ENCODE measurements at regions not wholly inside any gene's neighbourhood (a gene's known extent, or its start where the extent isn't known, plus 50 kb on each side); places are given as distances from the start of the nearest gene placed in this dataset.

GRCh38 chr2:133937669-133938068, 316.2 kb upstream of the MGAT5 start:
- Histone ChIP-seq H3K4me3 (ENCODE audit: low read length) (no peak overlapping the region), H3K27ac (ENCODE audit: low read depth, low read length) (no peak overlapping the region), H3K4me2 (ENCODE audit: low read length) (no peak overlapping the region), H3K36me3 (ENCODE audit: control insufficient read depth, low read length) (no peaks in the 10 kb centered on the region), H3K27me3 (ENCODE audit: control insufficient read depth, low read length) (no peaks in the 10 kb centered on the region; the same call in 1 of the 2 replicates), H3K9me2 (replicated peaks; ENCODE audit: control insufficient read depth, low read length) (no peaks in the 10 kb centered on the region), H3K4me1 (ENCODE audit: control insufficient read depth, low read length) (no peaks in the 10 kb centered on the region), H3K79me2 (ENCODE audit: control insufficient read depth, low read length) (no peaks in the 10 kb centered on the region), H4K20me1 (ENCODE audit: control insufficient read depth, insufficient read depth, low read depth, low read length) (no peaks in the 10 kb centered on the region), H3K9me3 (ENCODE audit: control insufficient read depth, insufficient read depth, low read length) (no peaks in the 10 kb centered on the region), H3F3A (ENCODE audit: control insufficient read depth, insufficient read depth) (no peaks in the 10 kb centered on the region)
- TF ChIP-seq EZH2phosphoT487 (IDR thresholded peaks at IDR 0.05; ENCODE audit: borderline replicate concordance, low read length) (no peak), CTCF (IDR thresholded peaks at IDR 0.05; ENCODE audit: low read depth, low read length, poor library complexity, severe bottlenecking) (no peak)

GRCh38 chr2:133940134-133940533, 313.7 kb upstream of the MGAT5 start:
- Histone ChIP-seq H3K4me1 (ENCODE audit: control insufficient read depth, low read length) (no peaks in the 10 kb centered on the region), H3K36me3 (ENCODE audit: control insufficient read depth, low read length) (no peaks in the 10 kb centered on the region), H3K9me3 (ENCODE audit: control insufficient read depth, insufficient read depth, low read length) (no peaks in the 10 kb centered on the region), H3K9me2 (replicated peaks; ENCODE audit: control insufficient read depth, low read length) (no peaks in the 10 kb centered on the region), H3K4me2 (ENCODE audit: low read length) (no peak overlapping the region), H3K4me3 (ENCODE audit: low read length) (no peak overlapping the region), H3K79me2 (ENCODE audit: control insufficient read depth, low read length) (no peaks in the 10 kb centered on the region), H3K27ac (ENCODE audit: low read depth, low read length) (no peak overlapping the region), H3K27me3 (ENCODE audit: control insufficient read depth, low read length) (no peaks in the 10 kb centered on the region; the same call in 1 of the 2 replicates), H4K20me1 (ENCODE audit: control insufficient read depth, insufficient read depth, low read depth, low read length) (no peaks in the 10 kb centered on the region), H3F3A (ENCODE audit: control insufficient read depth, insufficient read depth) (no peaks in the 10 kb centered on the region)
- TF ChIP-seq EZH2phosphoT487 (IDR thresholded peaks at IDR 0.05; ENCODE audit: borderline replicate concordance, low read length): no peak
- TF ChIP-seq CTCF (IDR thresholded peaks at IDR 0.05; ENCODE audit: low read depth, low read length, poor library complexity, severe bottlenecking): no peak

DNA sequence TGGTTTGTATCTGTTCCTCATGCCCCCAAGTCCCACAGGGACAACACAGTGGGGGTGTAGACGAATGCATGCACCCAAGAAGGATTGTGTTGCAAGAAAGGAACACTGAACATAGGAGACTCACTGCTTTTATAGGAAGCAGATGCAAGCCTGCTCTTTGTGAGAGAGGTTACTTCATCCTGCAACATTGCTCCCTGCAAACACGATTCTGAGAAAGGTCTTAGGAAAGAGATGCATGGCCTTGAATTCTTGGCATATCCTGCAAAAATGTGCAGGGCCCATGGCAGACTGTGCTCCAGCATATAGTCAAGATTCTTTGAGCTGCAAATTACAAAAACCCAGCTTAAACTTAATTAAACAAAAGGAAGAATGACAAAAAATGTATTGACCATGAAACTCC, 312.2 kb upstream of the MGAT5 start:
- TF ChIP-seq EZH2phosphoT487 (IDR thresholded peaks at IDR 0.05; ENCODE audit: borderline replicate concordance, low read length) (no peak), CTCF (IDR thresholded peaks at IDR 0.05; ENCODE audit: low read depth, low read length, poor library complexity, severe bottlenecking) (no peak)
- H3K4me1 ChIP-seq (ENCODE audit: control insufficient read depth, low read length): no peaks in the 10 kb centered on the region
- no peak overlapping the region for H3K27ac ChIP-seq (ENCODE audit: low read depth, low read length)

More for the DNA sequence above, 312.2 kb upstream of the MGAT5 start:
- H3K79me2 ChIP-seq (ENCODE audit: control insufficient read depth, low read length): no peaks in the 10 kb centered on the region
- no peaks in the 10 kb centered on the region for H3K36me3 ChIP-seq (ENCODE audit: control insufficient read depth, low read length)
- H3K9me3 ChIP-seq (ENCODE audit: control insufficient read depth, insufficient read depth, low read length): no peaks in the 10 kb centered on the region
- H3K9me2 ChIP-seq (replicated peaks; ENCODE audit: control insufficient read depth, low read length): no peaks in the 10 kb centered on the region
- H3K4me3 ChIP-seq (ENCODE audit: low read length): no peak overlapping the region
- no peak overlapping the region for H3K4me2 ChIP-seq (ENCODE audit: low read length)
- no peaks in the 10 kb centered on the region for H3K27me3 ChIP-seq (ENCODE audit: control insufficient read depth, low read length)
- no peaks in the 10 kb centered on the region for H3F3A ChIP-seq (ENCODE audit: control insufficient read depth, insufficient read depth)
- H4K20me1 ChIP-seq (ENCODE audit: control insufficient read depth, insufficient read depth, low read depth, low read length): no peaks in the 10 kb centered on the region

All from DOHH2 (cell line).